ENCODE measurements at regions not wholly inside any gene's neighbourhood (a gene's known extent, or its start where the extent isn't known, plus 50 kb on each side); places are given as distances from the start of the nearest gene placed in this dataset.
"Not testable (repeated sequence)": the region's sequence is repeated elsewhere in the genome, so short reads cannot be mapped to it uniquely, and the experiment has no call there.

DNA sequence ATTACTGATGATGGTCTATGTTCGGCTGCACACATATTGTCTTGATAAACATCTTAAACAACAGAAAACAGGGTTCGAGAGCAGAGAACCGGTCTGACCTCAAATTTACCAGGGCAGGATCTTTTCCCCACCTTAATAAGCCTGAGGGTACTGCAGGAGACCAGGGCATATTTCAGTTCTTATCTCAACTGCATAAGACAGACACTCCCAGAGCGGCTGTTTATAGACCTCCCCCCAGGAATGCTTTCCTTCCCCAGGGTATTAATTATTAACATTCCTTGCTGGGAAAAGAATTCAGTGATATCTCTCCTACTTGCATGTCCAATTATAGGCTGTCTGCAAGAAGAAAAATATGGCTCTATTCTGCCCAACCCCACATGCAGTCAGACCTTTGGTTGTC lies 871.6 kb downstream of the DNAH5 start:
- TF ChIP-seq, protein P1, sequence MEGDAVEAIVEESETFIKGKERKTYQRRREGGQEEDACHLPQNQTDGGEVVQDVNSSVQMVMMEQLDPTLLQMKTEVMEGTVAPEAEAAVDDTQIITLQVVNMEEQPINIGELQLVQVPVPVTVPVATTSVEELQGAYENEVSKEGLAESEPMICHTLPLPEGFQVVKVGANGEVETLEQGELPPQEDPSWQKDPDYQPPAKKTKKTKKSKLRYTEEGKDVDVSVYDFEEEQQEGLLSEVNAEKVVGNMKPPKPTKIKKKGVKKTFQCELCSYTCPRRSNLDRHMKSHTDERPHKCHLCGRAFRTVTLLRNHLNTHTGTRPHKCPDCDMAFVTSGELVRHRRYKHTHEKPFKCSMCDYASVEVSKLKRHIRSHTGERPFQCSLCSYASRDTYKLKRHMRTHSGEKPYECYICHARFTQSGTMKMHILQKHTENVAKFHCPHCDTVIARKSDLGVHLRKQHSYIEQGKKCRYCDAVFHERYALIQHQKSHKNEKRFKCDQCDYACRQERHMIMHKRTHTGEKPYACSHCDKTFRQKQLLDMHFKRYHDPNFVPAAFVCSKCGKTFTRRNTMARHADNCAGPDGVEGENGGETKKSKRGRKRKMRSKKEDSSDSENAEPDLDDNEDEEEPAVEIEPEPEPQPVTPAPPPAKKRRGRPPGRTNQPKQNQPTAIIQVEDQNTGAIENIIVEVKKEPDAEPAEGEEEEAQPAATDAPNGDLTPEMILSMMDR (IDR thresholded peaks at IDR 0.05): not testable (repeated sequence)
- TF ChIP-seq POLR2A (IDR thresholded peaks at IDR 0.05): not testable (repeated sequence)

All from Peyer's patch (tissue), 4 donors.